ENCODE measurements at regions not wholly inside any gene's neighbourhood (a gene's known extent, or its start where the extent isn't known, plus 50 kb on each side); places are given as distances from the start of the nearest gene placed in this dataset.

- DNase-seq (ENCODE audit: low read depth in 2 of 2): no peak
These were observed 424.6 kb downstream of the BUD13 start for GRCh38 chr11:116348226-116348625.

GRCh38 chr11:116345575-116345974 is 427.2 kb downstream of the BUD13 start:
- no peaks in the 10 kb centered on the region for H3K36me3 ChIP-seq (ENCODE audit: control insufficient read depth, insufficient read depth, low read length)
- H3K79me2 ChIP-seq (ENCODE audit: control insufficient read depth, insufficient read depth, low read length): no peaks in the 10 kb centered on the region
- no peaks in the 10 kb centered on the region for H4K20me1 ChIP-seq (ENCODE audit: control insufficient read depth, extremely low read depth, insufficient read depth, low read length)
- no peak for DNase-seq (ENCODE audit: low read depth in 2 of 2)
- no peak overlapping the region for H3K27ac ChIP-seq (ENCODE audit: insufficient read depth, low read length)
- H3K4me2 ChIP-seq (ENCODE audit: extremely low read depth, insufficient read depth, low read length): no peak overlapping the region
- H2AFZ ChIP-seq (ENCODE audit: low read length): no peak overlapping the region
- H3K4me1 ChIP-seq (ENCODE audit: control insufficient read depth, extremely low read depth, insufficient read depth, low read length): no peaks in the 10 kb centered on the region
- no peaks in the 10 kb centered on the region for H3K9me3 ChIP-seq (ENCODE audit: control insufficient read depth, insufficient read depth, low read depth, low read length)
- no peak overlapping the region for H3K9ac ChIP-seq (ENCODE audit: insufficient read depth, low read length)
- H3K27me3 ChIP-seq (ENCODE audit: control insufficient read depth, insufficient read depth, low read length): no peaks in the 10 kb centered on the region
- H3K4me3 ChIP-seq (replicated peaks in 1 of 4; ENCODE audit: control extremely low read depth in 1 of 4, insufficient read depth in 1 of 4, low read depth in 3 of 4, low read length in 4 of 4): no peak overlapping the region
- TF ChIP-seq, protein P1, sequence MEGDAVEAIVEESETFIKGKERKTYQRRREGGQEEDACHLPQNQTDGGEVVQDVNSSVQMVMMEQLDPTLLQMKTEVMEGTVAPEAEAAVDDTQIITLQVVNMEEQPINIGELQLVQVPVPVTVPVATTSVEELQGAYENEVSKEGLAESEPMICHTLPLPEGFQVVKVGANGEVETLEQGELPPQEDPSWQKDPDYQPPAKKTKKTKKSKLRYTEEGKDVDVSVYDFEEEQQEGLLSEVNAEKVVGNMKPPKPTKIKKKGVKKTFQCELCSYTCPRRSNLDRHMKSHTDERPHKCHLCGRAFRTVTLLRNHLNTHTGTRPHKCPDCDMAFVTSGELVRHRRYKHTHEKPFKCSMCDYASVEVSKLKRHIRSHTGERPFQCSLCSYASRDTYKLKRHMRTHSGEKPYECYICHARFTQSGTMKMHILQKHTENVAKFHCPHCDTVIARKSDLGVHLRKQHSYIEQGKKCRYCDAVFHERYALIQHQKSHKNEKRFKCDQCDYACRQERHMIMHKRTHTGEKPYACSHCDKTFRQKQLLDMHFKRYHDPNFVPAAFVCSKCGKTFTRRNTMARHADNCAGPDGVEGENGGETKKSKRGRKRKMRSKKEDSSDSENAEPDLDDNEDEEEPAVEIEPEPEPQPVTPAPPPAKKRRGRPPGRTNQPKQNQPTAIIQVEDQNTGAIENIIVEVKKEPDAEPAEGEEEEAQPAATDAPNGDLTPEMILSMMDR (conservative IDR thresholded peaks at IDR 0.05 in 1 of 2, IDR thresholded peaks at IDR 0.05 in 1 of 2; ENCODE audit: low read depth in 1 of 2, low read length in 2 of 2): no peak
- TF ChIP-seq EZH2 (IDR thresholded peaks at IDR 0.05; ENCODE audit: low read length, missing control alignments): no peak

More at GRCh38 chr11:116348226-116348625, 424.6 kb downstream of the BUD13 start:
- Histone ChIP-seq H3K9ac (ENCODE audit: insufficient read depth, low read length) (no peak overlapping the region), H3K4me1 (ENCODE audit: control insufficient read depth, extremely low read depth, insufficient read depth, low read length) (no peaks in the 10 kb centered on the region), H3K79me2 (ENCODE audit: control insufficient read depth, insufficient read depth, low read length) (no peaks in the 10 kb centered on the region), H3K27me3 (ENCODE audit: control insufficient read depth, insufficient read depth, low read length) (no peaks in the 10 kb centered on the region), H3K27ac (ENCODE audit: insufficient read depth, low read length) (no peak overlapping the region), H2AFZ (ENCODE audit: low read length) (no peak overlapping the region), H3K36me3 (ENCODE audit: control insufficient read depth, insufficient read depth, low read length) (no peaks in the 10 kb centered on the region), H4K20me1 (ENCODE audit: control insufficient read depth, extremely low read depth, insufficient read depth, low read length) (no peaks in the 10 kb centered on the region), H3K4me3 (replicated peaks in 1 of 4; ENCODE audit: control extremely low read depth in 1 of 4, insufficient read depth in 1 of 4, low read depth in 3 of 4, low read length in 4 of 4) (no peak overlapping the region), H3K4me2 (ENCODE audit: extremely low read depth, insufficient read depth, low read length) (no peak overlapping the region), H3K9me3 (ENCODE audit: control insufficient read depth, insufficient read depth, low read depth, low read length) (no peaks in the 10 kb centered on the region)
- no peak for TF ChIP-seq EZH2 (IDR thresholded peaks at IDR 0.05; ENCODE audit: low read length, missing control alignments)
- TF ChIP-seq, protein P1 (conservative IDR thresholded peaks at IDR 0.05 in 1 of 2, IDR thresholded peaks at IDR 0.05 in 1 of 2; ENCODE audit: low read depth in 1 of 2, low read length in 2 of 2): no peak

DNA sequence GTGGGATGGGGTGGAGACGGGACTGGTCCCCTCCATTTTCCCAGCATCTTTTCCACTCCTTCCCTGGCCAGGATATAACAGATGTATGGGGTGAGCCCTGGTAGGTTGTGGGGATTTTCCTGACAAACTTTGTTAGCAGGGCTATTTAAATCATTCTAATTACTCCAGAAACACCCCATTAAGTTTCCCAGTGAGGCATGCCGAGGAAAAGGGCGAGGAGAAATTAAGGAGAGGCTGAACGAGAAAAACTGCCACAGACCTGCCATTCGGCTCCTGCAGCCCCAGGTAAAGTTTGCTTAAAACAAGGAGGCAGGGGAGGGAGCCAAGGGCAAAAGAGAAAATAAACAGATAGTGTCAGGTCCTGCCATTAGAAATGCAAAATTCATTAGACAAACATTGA is 428.2 kb downstream of the BUD13 start:
- Histone ChIP-seq H3K36me3 (ENCODE audit: control insufficient read depth, insufficient read depth, low read length) (no peaks in the 10 kb centered on the region), H3K79me2 (ENCODE audit: control insufficient read depth, insufficient read depth, low read length) (no peaks in the 10 kb centered on the region), H4K20me1 (ENCODE audit: control insufficient read depth, extremely low read depth, insufficient read depth, low read length) (no peaks in the 10 kb centered on the region), H3K4me2 (ENCODE audit: extremely low read depth, insufficient read depth, low read length) (no peak overlapping the region), H3K9ac (ENCODE audit: insufficient read depth, low read length) (no peak overlapping the region), H3K4me3 (replicated peaks in 1 of 4; ENCODE audit: control extremely low read depth in 1 of 4, insufficient read depth in 1 of 4, low read depth in 3 of 4, low read length in 4 of 4) (no peak overlapping the region), H2AFZ (ENCODE audit: low read length) (no peak overlapping the region), H3K4me1 (ENCODE audit: control insufficient read depth, extremely low read depth, insufficient read depth, low read length) (no peaks in the 10 kb centered on the region), H3K27me3 (ENCODE audit: control insufficient read depth, insufficient read depth, low read length) (no peaks in the 10 kb centered on the region), H3K9me3 (ENCODE audit: control insufficient read depth, insufficient read depth, low read depth, low read length) (no peaks in the 10 kb centered on the region), H3K27ac (ENCODE audit: insufficient read depth, low read length) (no peak overlapping the region)
- no peak for DNase-seq (ENCODE audit: low read depth in 2 of 2)
- no peak for TF ChIP-seq EZH2 (IDR thresholded peaks at IDR 0.05; ENCODE audit: low read length, missing control alignments)
- TF ChIP-seq, protein P1 (conservative IDR thresholded peaks at IDR 0.05 in 1 of 2, IDR thresholded peaks at IDR 0.05 in 1 of 2; ENCODE audit: low read depth in 1 of 2, low read length in 2 of 2): no peak
